ENCODE measurements at regions not wholly inside any gene's neighbourhood (a gene's known extent, or its start where the extent isn't known, plus 50 kb on each side); places are given as distances from the start of the nearest gene placed in this dataset.

- no peak for TF ChIP-seq CTCF (IDR thresholded peaks at IDR 0.05)
- H3K9me3 Mint-ChIP-seq = peaks cover 19% of the 10 kb centered on the region
- DNase-seq = no peak
Observed at GRCh38 chrX:39245024-39245423, 443.8 kb downstream of the MID1IP1 start.

GRCh38 chrX:39247536-39247935 lies 446.3 kb downstream of the MID1IP1 start:
- peaks cover 14% of the 10 kb centered on the region for H3K9me3 Mint-ChIP-seq
- no peaks in the 10 kb centered on the region for H3K36me3 Mint-ChIP-seq (ENCODE audit: low read depth)
- no peak for TF ChIP-seq CTCF (IDR thresholded peaks at IDR 0.05)
- no peak overlapping the region for H3K27ac Mint-ChIP-seq
- no peak for DNase-seq
- no peak overlapping the region for H3K4me3 Mint-ChIP-seq
- no peaks in the 10 kb centered on the region for H3K4me1 Mint-ChIP-seq
- peaks cover 4% of the 10 kb centered on the region for H3K27me3 Mint-ChIP-seq (ENCODE audit: low read depth, poor library complexity)

More at GRCh38 chrX:39245024-39245423, 443.8 kb downstream of the MID1IP1 start:
- no peak overlapping the region for H3K27ac Mint-ChIP-seq
- no peaks in the 10 kb centered on the region for H3K36me3 Mint-ChIP-seq (ENCODE audit: low read depth)
- no peak overlapping the region for H3K4me3 Mint-ChIP-seq
- no peaks in the 10 kb centered on the region for H3K4me1 Mint-ChIP-seq
- peaks cover 4% of the 10 kb centered on the region for H3K27me3 Mint-ChIP-seq (ENCODE audit: low read depth, poor library complexity)

GRCh38 chrX:39248330-39248729 lies 447.1 kb downstream of the MID1IP1 start:
- Mint-ChIP-seq H3K4me1 (no peaks in the 10 kb centered on the region), H3K9me3 (peaks cover 20% of the 10 kb centered on the region), H3K36me3 (ENCODE audit: low read depth) (no peaks in the 10 kb centered on the region), H3K27ac (no peak overlapping the region), H3K27me3 (ENCODE audit: low read depth, poor library complexity) (peaks cover 4% of the 10 kb centered on the region), H3K4me3 (no peak overlapping the region)
- TF ChIP-seq CTCF (IDR thresholded peaks at IDR 0.05) = no peak
- DNase-seq = no peak

- no peaks in the 10 kb centered on the region for H3K36me3 Mint-ChIP-seq (ENCODE audit: low read depth)
- no peak overlapping the region for H3K27ac Mint-ChIP-seq
- no peak for DNase-seq
- no peak for TF ChIP-seq CTCF (IDR thresholded peaks at IDR 0.05)
- H3K9me3 Mint-ChIP-seq = peaks cover 27% of the 10 kb centered on the region
- no peak overlapping the region for H3K4me3 Mint-ChIP-seq
- peaks cover 4% of the 10 kb centered on the region for H3K27me3 Mint-ChIP-seq (ENCODE audit: low read depth, poor library complexity)
- no peaks in the 10 kb centered on the region for H3K4me1 Mint-ChIP-seq
Observed at GRCh38 chrX:39249999-39250398, 448.7 kb downstream of the MID1IP1 start.

GRCh38 chrX:39251995-39252394 lies 450.7 kb downstream of the MID1IP1 start:
- no peaks in the 10 kb centered on the region for H3K4me1 Mint-ChIP-seq
- no peak overlapping the region for H3K27ac Mint-ChIP-seq
- peaks cover 32% of the 10 kb centered on the region for H3K9me3 Mint-ChIP-seq

More at GRCh38 chrX:39251995-39252394, 450.7 kb downstream of the MID1IP1 start:
- no peak for DNase-seq
- no peak overlapping the region for H3K4me3 Mint-ChIP-seq
- no peaks in the 10 kb centered on the region for H3K36me3 Mint-ChIP-seq (ENCODE audit: low read depth)
- no peak for TF ChIP-seq CTCF (IDR thresholded peaks at IDR 0.05)
- no peaks in the 10 kb centered on the region for H3K27me3 Mint-ChIP-seq (ENCODE audit: low read depth, poor library complexity)

All from nephron progenitor cell (in vitro differentiated cells).